HUES48 (cell line): ENCODE measurements at regions not wholly inside any gene's neighbourhood (a gene's known extent, or its start where the extent isn't known, plus 50 kb on each side); places are given as distances from the start of the nearest gene placed in this dataset.
"Not testable (repeated sequence)": the region's sequence is repeated elsewhere in the genome, so short reads cannot be mapped to it uniquely, and the experiment has no call there.

ENCODE experiments used
- H3K27ac ChIP-seq: one replicate; pipeline ENCODE4 v1.7.0; 2013; ENCODE audit warnings: low read depth, low read length, inconsistent platforms
- H3K27me3 ChIP-seq: 2 replicates; pipeline ENCODE4 v1.6.1; 2013; ENCODE audit warnings: mild to moderate bottlenecking, low read length; ENCODE audit not compliant: control insufficient read depth, insufficient read depth
- H3K36me3 ChIP-seq: 2 replicates; pipeline ENCODE4 v1.6.1; 2013; ENCODE audit warnings: low read length; ENCODE audit not compliant: control insufficient read depth, insufficient read depth
- H3K4me1 ChIP-seq: 2 replicates; pipeline ENCODE4 v1.6.1; 2013; ENCODE audit warnings: mild to moderate bottlenecking, low read length; ENCODE audit not compliant: control insufficient read depth, insufficient read depth
- H3K4me3 ChIP-seq: 2 replicates; pipeline ENCODE4 v1.5.1; 2013; ENCODE audit warnings: mild to moderate bottlenecking, low read depth, low read length
- H3K9ac ChIP-seq: 2 replicates; pipeline ENCODE4 v1.6.1; 2013; ENCODE audit warnings: mild to moderate bottlenecking, low read depth, low read length, moderate library complexity
- H3K9me3 ChIP-seq: 2 replicates; pipeline ENCODE4 v1.6.1; 2013; ENCODE audit warnings: low read length; ENCODE audit not compliant: control insufficient read depth, insufficient read depth

- peaks cover 35% of the 10 kb centered on the region for H3K4me1 ChIP-seq
- no peaks in the 10 kb centered on the region for H3K36me3 ChIP-seq
- H3K27me3 ChIP-seq: no peaks in the 10 kb centered on the region
- no peak overlapping the region for H3K9ac ChIP-seq
- no peaks in the 10 kb centered on the region for H3K9me3 ChIP-seq
- no peak overlapping the region for H3K27ac ChIP-seq
- no peak overlapping the region for H3K4me3 ChIP-seq
Observed at GRCh38 chr4:78660559-78660958, 109.0 kb downstream of the ANXA3 start.

- no peak overlapping the region for H3K9ac ChIP-seq
- peaks cover 35% of the 10 kb centered on the region for H3K4me1 ChIP-seq
- no peaks in the 10 kb centered on the region for H3K27me3 ChIP-seq
- peak overlapping the region; percentile 53 for H3K27ac ChIP-seq
- H3K36me3 ChIP-seq: no peaks in the 10 kb centered on the region
- no peaks in the 10 kb centered on the region for H3K9me3 ChIP-seq
- H3K4me3 ChIP-seq: no peak overlapping the region
Observed at GRCh38 chr4:78661086-78661690, 109.6 kb downstream of the ANXA3 start.

GRCh38 chr4:78661921-78662521 lies 110.5 kb downstream of the ANXA3 start:
- no peaks in the 10 kb centered on the region for H3K36me3 ChIP-seq
- H3K4me3 ChIP-seq: no peak overlapping the region
- no peaks in the 10 kb centered on the region for H3K27me3 ChIP-seq
- no peak overlapping the region for H3K9ac ChIP-seq
- peaks cover 35% of the 10 kb centered on the region for H3K4me1 ChIP-seq
- peak overlapping the region; percentile 85 for H3K27ac ChIP-seq
- H3K9me3 ChIP-seq: no peaks in the 10 kb centered on the region

GRCh38 chr4:78662658-78663057 lies 111.1 kb downstream of the ANXA3 start:
- Histone ChIP-seq H3K36me3 (no peaks in the 10 kb centered on the region), H3K9me3 (no peaks in the 10 kb centered on the region), H3K27ac (no peak overlapping the region), H3K4me1 (peaks cover 35% of the 10 kb centered on the region), H3K4me3 (no peak overlapping the region), H3K9ac (no peak overlapping the region), H3K27me3 (no peaks in the 10 kb centered on the region)

- not testable (repeated sequence) for H3K36me3 ChIP-seq, H3K9ac ChIP-seq, H3K27ac ChIP-seq, H3K4me3 ChIP-seq, H3K9me3 ChIP-seq, H3K27me3 ChIP-seq
- peaks cover 35% of the 10 kb centered on the region for H3K4me1 ChIP-seq
Observed at GRCh38 chr4:78664296-78664695, 111.9 kb upstream of the BMP2K start.

GRCh38 chr4:78665216-78665770 lies 110.9 kb upstream of the BMP2K start:
- Histone ChIP-seq H3K9ac (no peak overlapping the region), H3K4me3 (no peak overlapping the region), H3K9me3 (no peaks in the 10 kb centered on the region), H3K36me3 (no peaks in the 10 kb centered on the region), H3K27ac (no peak overlapping the region), H3K4me1 (peaks cover 35% of the 10 kb centered on the region), H3K27me3 (no peaks in the 10 kb centered on the region)

- Histone ChIP-seq H3K9ac (no peak overlapping the region), H3K9me3 (no peaks in the 10 kb centered on the region), H3K4me1 (peaks cover 27% of the 10 kb centered on the region), H3K36me3 (no peaks in the 10 kb centered on the region), H3K4me3 (no peak overlapping the region), H3K27ac (no peak overlapping the region), H3K27me3 (no peaks in the 10 kb centered on the region)
Observed at GRCh38 chr4:78666830-78667258, 109.3 kb upstream of the BMP2K start.

GRCh38 chr4:78667325-78667724 lies 108.8 kb upstream of the BMP2K start:
- Histone ChIP-seq H3K27me3 (no peaks in the 10 kb centered on the region), H3K4me3 (no peak overlapping the region), H3K4me1 (peaks cover 22% of the 10 kb centered on the region), H3K27ac (no peak overlapping the region), H3K36me3 (no peaks in the 10 kb centered on the region), H3K9ac (no peak overlapping the region), H3K9me3 (no peaks in the 10 kb centered on the region)

- H3K27ac ChIP-seq: no peak overlapping the region
- H3K27me3 ChIP-seq: no peaks in the 10 kb centered on the region
- H3K9ac ChIP-seq: no peak overlapping the region
- H3K36me3 ChIP-seq: no peaks in the 10 kb centered on the region
- H3K4me3 ChIP-seq: no peak overlapping the region
- no peaks in the 10 kb centered on the region for H3K9me3 ChIP-seq
- peaks cover 18% of the 10 kb centered on the region for H3K4me1 ChIP-seq
Observed at GRCh38 chr4:78667764-78668163, 108.4 kb upstream of the BMP2K start.

- Histone ChIP-seq H3K36me3 (no peaks in the 10 kb centered on the region), H3K27me3 (no peaks in the 10 kb centered on the region), H3K4me1 (peaks cover 2% of the 10 kb centered on the region; the same call in 1 of the 2 replicates), H3K9me3 (no peaks in the 10 kb centered on the region), H3K9ac (no peak overlapping the region), H3K4me3 (no peak overlapping the region), H3K27ac (no peak overlapping the region)
Observed at GRCh38 chr4:78669453-78669852, 106.7 kb upstream of the BMP2K start.
